ENCODE measurements at regions not wholly inside any gene's neighbourhood (a gene's known extent, or its start where the extent isn't known, plus 50 kb on each side); places are given as distances from the start of the nearest gene placed in this dataset.

GRCh38 chr9:129343424-129344375 lies 165.6 kb upstream of the IER5L start:
- DNase-seq (ENCODE audit: low read depth in 2 of 2): no peak

GRCh38 chr9:129342591-129343423 lies 164.7 kb upstream of the IER5L start:
- DNase-seq (ENCODE audit: low read depth in 2 of 2): no peak

GRCh38 chr9:129341987-129342348 lies 163.9 kb upstream of the IER5L start:
- no peak for DNase-seq (ENCODE audit: low read depth in 2 of 2)

GRCh38 chr9:129341171-129341986 lies 163.3 kb upstream of the IER5L start:
- no peak for DNase-seq (ENCODE audit: low read depth in 2 of 2)

GRCh38 chr9:129340427-129341170 lies 162.5 kb upstream of the IER5L start:
- DNase-seq (ENCODE audit: low read depth in 2 of 2): no peak

- DNase-seq (ENCODE audit: low read depth in 2 of 2): no peak
Observed at GRCh38 chr9:129339539-129340157, 161.6 kb upstream of the IER5L start.

- no peak for DNase-seq (ENCODE audit: low read depth in 2 of 2)
Observed at GRCh38 chr9:129338724-129339430, 160.8 kb upstream of the IER5L start.

- no peak for DNase-seq (ENCODE audit: low read depth in 2 of 2)
Observed at GRCh38 chr9:129337336-129338140, 159.5 kb upstream of the IER5L start.

GRCh38 chr9:129336601-129337331 lies 158.7 kb upstream of the IER5L start:
- no peak for DNase-seq (ENCODE audit: low read depth in 2 of 2)

- no peak for DNase-seq (ENCODE audit: low read depth in 2 of 2)
Observed at GRCh38 chr9:129336130-129336528, 158.1 kb upstream of the IER5L start.

GRCh38 chr9:129335464-129336129 lies 157.5 kb upstream of the IER5L start:
- no peak for DNase-seq (ENCODE audit: low read depth in 2 of 2)

GRCh38 chr9:129334105-129334935 lies 156.3 kb upstream of the IER5L start:
- no peak for DNase-seq (ENCODE audit: low read depth in 2 of 2)

- DNase-seq (ENCODE audit: low read depth in 2 of 2): no peak
Observed at GRCh38 chr9:129333617-129334104, 155.6 kb upstream of the IER5L start.

- DNase-seq (ENCODE audit: low read depth in 2 of 2): no peak
Observed at GRCh38 chr9:129332581-129332980, 154.5 kb upstream of the IER5L start.

GRCh38 chr9:129331772-129332500 lies 153.9 kb upstream of the IER5L start:
- DNase-seq (ENCODE audit: low read depth in 2 of 2): no peak

- DNase-seq (ENCODE audit: low read depth in 2 of 2): no peak
Observed at GRCh38 chr9:129331493-129331765, 153.4 kb upstream of the IER5L start.

All from stimulated activated CD8-positive, alpha-beta memory T cell treated with anti-CD3 and anti-CD28 coated beads, Interleukin-2, amount 100 ng/mL, for 48 hours (primary cell).